CD4-positive, alpha-beta T cell (primary cell): ENCODE measurements at regions not wholly inside any gene's neighbourhood (a gene's known extent, or its start where the extent isn't known, plus 50 kb on each side); places are given as distances from the start of the nearest gene placed in this dataset.

Experiments
- ATAC-seq: fragments of 200-7000 bp; cut with Tn5 transposase; one replicate; pipeline ENCODE4 v1.10.0; 2022; ENCODE audit warnings: mild to moderate bottlenecking; ENCODE audit not compliant: poor library complexity
- CTCF ChIA-PET: fragments of 350-600 bp; sonication (Branson Sonifier 250); formaldehyde crosslinking; loops from one replicate; lab custom pipeline; 2021; ENCODE audit warnings: antibody characterized with exemption, inconsistent platforms; lab: Charles Lee
- POLR2A ChIA-PET: fragments of 350-600 bp; sonication (Branson Sonifier 250); formaldehyde crosslinking; loops from one replicate; lab custom pipeline; 2021; ENCODE audit warnings: antibody characterized with exemption, inconsistent platforms; lab: Charles Lee
- DNase-seq, 14 experiments: peaks; one replicate each; pipeline ENCODE4 v3.0.0-alpha.2; 2013 to 2020; ENCODE audit warnings: mixed read lengths in 2 of 14
- H3K27ac ChIP-seq, 2 donors: one replicate each; pipeline versions ENCODE4 v1.5.1 to v1.7.0; 2013; ENCODE audit warnings: low read length in 2 of 2, low read depth in 1 of 2, mild to moderate bottlenecking in 1 of 2
- H3K27me3 ChIP-seq, 2 experiments: 1 replicate in 1 of 2; 2 replicates in 1 of 2; pipeline versions ENCODE4 v1.6.1 to v1.7.0; 2013; ENCODE audit warnings: low read length in 2 of 2, control low read depth in 1 of 2, mild to moderate bottlenecking in 1 of 2, moderate library complexity in 1 of 2; ENCODE audit not compliant: insufficient read depth in 2 of 2, control insufficient read depth in 1 of 2
- H3K36me3 ChIP-seq: one replicate; pipeline ENCODE4 v1.6.1; 2013; ENCODE audit warnings: low read length, control low read depth; ENCODE audit not compliant: insufficient read depth
- H3K4me1 ChIP-seq: one replicate; pipeline ENCODE4 v1.6.1; 2013; ENCODE audit warnings: low read length, control low read depth; ENCODE audit not compliant: insufficient read depth
- H3K4me3 ChIP-seq: one replicate; pipeline ENCODE4 v1.5.1; 2013; ENCODE audit warnings: mild to moderate bottlenecking, low read length, moderate library complexity
- H3K9me3 ChIP-seq, 2 experiments: 1 replicate in 1 of 2; 2 replicates in 1 of 2; pipeline versions ENCODE4 v1.6.1 to v1.7.0; 2013; ENCODE audit warnings: low read length in 2 of 2, mild to moderate bottlenecking in 2 of 2, control low read depth in 1 of 2, moderate library complexity in 1 of 2; ENCODE audit not compliant: control insufficient read depth in 1 of 2, insufficient read depth in 1 of 2
- H3K27ac Mint-ChIP-seq: one replicate; pipeline ENCODE4 v1.8.0; 2020; ENCODE audit warnings: mixed read lengths
- H3K27me3 Mint-ChIP-seq: one replicate; pipeline ENCODE4 v1.8.0; 2021; ENCODE audit warnings: mixed read lengths
- H3K36me3 Mint-ChIP-seq: one replicate; pipeline ENCODE4 v1.8.0; 2021; ENCODE audit warnings: low read depth, mixed read lengths
- H3K4me1 Mint-ChIP-seq: one replicate; pipeline ENCODE4 v1.8.0; 2021; ENCODE audit warnings: low read depth, mixed read lengths
- H3K4me3 Mint-ChIP-seq: one replicate; pipeline ENCODE4 v1.8.0; 2020; ENCODE audit warnings: mild to moderate bottlenecking, mixed read lengths
- H3K9me3 Mint-ChIP-seq: one replicate; pipeline ENCODE4 v1.8.0; 2020; ENCODE audit warnings: mixed read lengths
- intact Hi-C, 2 experiments: fragments of 100-400 bp; cut with DNase I in 1 of 2; cut with micrococcal nuclease in 1 of 2; formaldehyde crosslinking; loops; one replicate each; pipeline versions ENCODE4 v1.15.1 to v1.9.0; 2023 to 2025; cut with DNase I, micrococcal nuclease
- TF ChIP-seq, protein P1 (sequence below): fragments of 200-600 bp; IDR thresholded peaks from one replicate; pipeline ENCODE4 v1.8.0; 2022; ENCODE audit warnings: antibody characterized with exemption, mild to moderate bottlenecking

- Mint-ChIP-seq H3K9me3 (no peaks in the 10 kb centered on the region), H3K27me3 (no peaks in the 10 kb centered on the region), H3K27ac (no peak overlapping the region), H3K4me3 (no peak overlapping the region), H3K4me1 (no peaks in the 10 kb centered on the region), H3K36me3 (no peaks in the 10 kb centered on the region)
- intact Hi-C loops, result no loop called here
- no peaks in the 10 kb centered on the region for H3K4me1 ChIP-seq
- TF ChIP-seq, protein P1, sequence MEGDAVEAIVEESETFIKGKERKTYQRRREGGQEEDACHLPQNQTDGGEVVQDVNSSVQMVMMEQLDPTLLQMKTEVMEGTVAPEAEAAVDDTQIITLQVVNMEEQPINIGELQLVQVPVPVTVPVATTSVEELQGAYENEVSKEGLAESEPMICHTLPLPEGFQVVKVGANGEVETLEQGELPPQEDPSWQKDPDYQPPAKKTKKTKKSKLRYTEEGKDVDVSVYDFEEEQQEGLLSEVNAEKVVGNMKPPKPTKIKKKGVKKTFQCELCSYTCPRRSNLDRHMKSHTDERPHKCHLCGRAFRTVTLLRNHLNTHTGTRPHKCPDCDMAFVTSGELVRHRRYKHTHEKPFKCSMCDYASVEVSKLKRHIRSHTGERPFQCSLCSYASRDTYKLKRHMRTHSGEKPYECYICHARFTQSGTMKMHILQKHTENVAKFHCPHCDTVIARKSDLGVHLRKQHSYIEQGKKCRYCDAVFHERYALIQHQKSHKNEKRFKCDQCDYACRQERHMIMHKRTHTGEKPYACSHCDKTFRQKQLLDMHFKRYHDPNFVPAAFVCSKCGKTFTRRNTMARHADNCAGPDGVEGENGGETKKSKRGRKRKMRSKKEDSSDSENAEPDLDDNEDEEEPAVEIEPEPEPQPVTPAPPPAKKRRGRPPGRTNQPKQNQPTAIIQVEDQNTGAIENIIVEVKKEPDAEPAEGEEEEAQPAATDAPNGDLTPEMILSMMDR, result no peak
- no peaks in the 10 kb centered on the region for H3K27me3 ChIP-seq
- ATAC-seq (no peak), DNase-seq (no peak)
- H3K9me3 ChIP-seq, result no peaks in the 10 kb centered on the region
- no peak overlapping the region for H3K27ac ChIP-seq
- H3K4me3 ChIP-seq, result no peak overlapping the region
- ChIA-PET CTCF (no interaction called here), POLR2A (no interaction called here)
- no peaks in the 10 kb centered on the region for H3K36me3 ChIP-seq
Measured at GRCh38 chr7:93725954-93726353, 151.4 kb upstream of the CALCR start.

- no peak overlapping the region for H3K27ac Mint-ChIP-seq
- H3K4me3 Mint-ChIP-seq, result no peak overlapping the region
- Histone ChIP-seq H3K27me3 (no peaks in the 10 kb centered on the region), H3K36me3 (no peaks in the 10 kb centered on the region), H3K9me3 (no peaks in the 10 kb centered on the region), H3K4me1 (no peaks in the 10 kb centered on the region), H3K27ac (no peak overlapping the region), H3K4me3 (no peak overlapping the region)
- no peaks in the 10 kb centered on the region for H3K9me3 Mint-ChIP-seq
- DNase-seq (no peak), ATAC-seq (no peak)
- ChIA-PET POLR2A (no interaction called here), CTCF (no interaction called here)
- TF ChIP-seq, protein P1, result no peak
- no peaks in the 10 kb centered on the region for H3K4me1 Mint-ChIP-seq
- intact Hi-C loops, result no loop called here
- no peaks in the 10 kb centered on the region for H3K27me3 Mint-ChIP-seq
- no peaks in the 10 kb centered on the region for H3K36me3 Mint-ChIP-seq
Measured at GRCh38 chr7:93723424-93724124, 149.1 kb upstream of the CALCR start.

DNA sequence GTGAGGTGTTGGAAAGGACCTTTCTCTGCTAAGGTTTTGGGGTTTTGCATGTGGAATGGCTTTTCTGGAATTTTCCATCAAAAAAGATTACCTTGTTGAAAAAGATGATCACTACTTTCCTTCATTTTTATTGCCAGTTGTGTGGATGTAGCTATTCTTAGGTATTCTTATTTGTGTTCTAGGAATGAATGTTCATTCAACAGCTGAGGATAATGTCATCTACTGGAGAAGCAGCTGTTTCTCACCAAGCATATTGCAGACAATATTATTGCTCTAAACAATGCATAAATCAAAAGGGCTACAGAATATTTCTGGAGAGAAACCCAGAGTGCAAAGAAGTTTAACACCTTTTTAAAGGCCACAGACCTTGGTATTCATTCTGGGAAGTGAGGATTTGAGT lies 145.6 kb upstream of the CALCR start:
- ChIA-PET CTCF (no interaction called here), POLR2A (no interaction called here)
- Mint-ChIP-seq H3K27me3 (peaks cover 5% of the 10 kb centered on the region), H3K4me3 (no peak overlapping the region), H3K4me1 (no peaks in the 10 kb centered on the region), H3K9me3 (no peaks in the 10 kb centered on the region), H3K27ac (no peak overlapping the region), H3K36me3 (no peaks in the 10 kb centered on the region)
- H3K27ac ChIP-seq, result no peak overlapping the region
- intact Hi-C loops, result no loop called here
- no peaks in the 10 kb centered on the region for H3K4me1 ChIP-seq
- H3K9me3 ChIP-seq, result no peaks in the 10 kb centered on the region
- DNase-seq (no peak), ATAC-seq (no peak)
- TF ChIP-seq, protein P1, result no peak
- no peak overlapping the region for H3K4me3 ChIP-seq
- no peaks in the 10 kb centered on the region for H3K27me3 ChIP-seq
- H3K36me3 ChIP-seq, result no peaks in the 10 kb centered on the region
